ENCODE measurements at regions not wholly inside any gene's neighbourhood (a gene's known extent, or its start where the extent isn't known, plus 50 kb on each side); places are given as distances from the start of the nearest gene placed in this dataset.

DNA sequence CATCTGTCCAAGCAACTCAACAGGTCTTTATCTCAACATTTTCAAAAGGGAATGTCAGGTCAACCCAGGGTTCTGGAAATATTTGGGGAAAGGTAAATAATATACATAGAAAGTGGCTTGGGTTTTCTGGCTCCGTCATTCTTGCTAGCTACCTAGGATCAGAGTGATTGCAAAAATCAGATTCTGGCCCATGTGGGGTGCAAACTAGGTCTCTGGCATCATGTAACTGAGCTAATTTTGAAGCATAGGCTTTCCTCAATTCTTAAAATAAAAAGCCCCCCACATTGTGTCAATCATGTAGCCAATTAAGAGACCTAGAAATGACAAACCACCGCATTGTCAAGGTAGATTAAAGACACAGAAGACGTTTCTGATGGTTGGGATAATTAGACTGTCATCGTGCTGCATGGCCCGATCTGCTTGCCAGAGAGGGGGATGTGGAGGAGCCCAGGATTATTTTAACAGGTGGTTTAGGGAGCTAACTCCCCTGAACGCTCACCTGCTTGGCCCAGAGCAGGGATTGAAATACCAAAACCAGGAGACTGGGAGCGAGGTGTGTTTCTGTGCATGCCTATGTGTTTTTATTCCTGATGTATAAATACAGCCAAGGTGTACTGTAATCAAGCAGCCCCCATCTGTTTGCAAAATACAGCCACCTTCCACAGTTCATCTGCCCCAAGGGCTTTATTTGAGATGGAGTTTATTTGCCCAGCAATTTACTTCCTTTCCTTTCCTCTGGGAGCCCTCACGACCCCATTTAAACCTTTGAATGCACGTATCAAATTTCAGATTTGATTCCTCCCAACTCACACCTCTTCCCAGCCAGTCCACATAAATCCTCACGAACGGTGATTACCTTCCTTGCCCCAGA lies 189.5 kb downstream of the TTC8 start:
- H3K36me3 Mint-ChIP-seq (ENCODE audit: low read depth, unreplicated experiment), result no peaks in the 10 kb centered on the region
- DNase-seq (ENCODE audit: low spot score), result no peak
- no peaks in the 10 kb centered on the region for H3K9me3 Mint-ChIP-seq (ENCODE audit: unreplicated experiment)
- peaks cover 1% of the 10 kb centered on the region for H3K27me3 Mint-ChIP-seq (ENCODE audit: unreplicated experiment)
- H3K4me1 Mint-ChIP-seq (ENCODE audit: unreplicated experiment), result peaks cover 3% of the 10 kb centered on the region
- no peak overlapping the region for H3K27ac Mint-ChIP-seq (ENCODE audit: unreplicated experiment)
- no peak overlapping the region for H3K4me3 Mint-ChIP-seq (ENCODE audit: unreplicated experiment)
- TF ChIP-seq, protein P1, sequence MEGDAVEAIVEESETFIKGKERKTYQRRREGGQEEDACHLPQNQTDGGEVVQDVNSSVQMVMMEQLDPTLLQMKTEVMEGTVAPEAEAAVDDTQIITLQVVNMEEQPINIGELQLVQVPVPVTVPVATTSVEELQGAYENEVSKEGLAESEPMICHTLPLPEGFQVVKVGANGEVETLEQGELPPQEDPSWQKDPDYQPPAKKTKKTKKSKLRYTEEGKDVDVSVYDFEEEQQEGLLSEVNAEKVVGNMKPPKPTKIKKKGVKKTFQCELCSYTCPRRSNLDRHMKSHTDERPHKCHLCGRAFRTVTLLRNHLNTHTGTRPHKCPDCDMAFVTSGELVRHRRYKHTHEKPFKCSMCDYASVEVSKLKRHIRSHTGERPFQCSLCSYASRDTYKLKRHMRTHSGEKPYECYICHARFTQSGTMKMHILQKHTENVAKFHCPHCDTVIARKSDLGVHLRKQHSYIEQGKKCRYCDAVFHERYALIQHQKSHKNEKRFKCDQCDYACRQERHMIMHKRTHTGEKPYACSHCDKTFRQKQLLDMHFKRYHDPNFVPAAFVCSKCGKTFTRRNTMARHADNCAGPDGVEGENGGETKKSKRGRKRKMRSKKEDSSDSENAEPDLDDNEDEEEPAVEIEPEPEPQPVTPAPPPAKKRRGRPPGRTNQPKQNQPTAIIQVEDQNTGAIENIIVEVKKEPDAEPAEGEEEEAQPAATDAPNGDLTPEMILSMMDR (IDR thresholded peaks at IDR 0.05; ENCODE audit: unreplicated experiment), result no peak

DNA sequence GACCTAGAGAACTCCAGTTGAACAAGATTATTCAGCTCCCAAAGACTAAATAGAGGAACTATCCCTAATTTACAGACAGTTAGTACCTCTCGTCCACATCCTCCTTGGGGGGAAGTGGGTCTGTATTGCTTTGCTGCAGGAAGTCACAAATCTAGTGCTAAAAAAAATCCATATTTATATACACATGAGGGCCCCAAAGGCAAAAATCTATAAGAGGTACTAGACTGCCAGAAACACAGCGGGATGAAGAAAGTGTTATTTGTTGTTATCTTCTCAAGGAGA lies 190.1 kb downstream of the TTC8 start:
- TF ChIP-seq, protein P1 (IDR thresholded peaks at IDR 0.05; ENCODE audit: unreplicated experiment), result no peak
- Mint-ChIP-seq H3K9me3 (ENCODE audit: unreplicated experiment) (no peaks in the 10 kb centered on the region), H3K27me3 (ENCODE audit: unreplicated experiment) (peaks cover 1% of the 10 kb centered on the region), H3K4me3 (ENCODE audit: unreplicated experiment) (no peak overlapping the region), H3K4me1 (ENCODE audit: unreplicated experiment) (peaks cover 3% of the 10 kb centered on the region), H3K27ac (ENCODE audit: unreplicated experiment) (no peak overlapping the region), H3K36me3 (ENCODE audit: low read depth, unreplicated experiment) (no peaks in the 10 kb centered on the region)
- no peak for DNase-seq (ENCODE audit: low spot score)

DNA sequence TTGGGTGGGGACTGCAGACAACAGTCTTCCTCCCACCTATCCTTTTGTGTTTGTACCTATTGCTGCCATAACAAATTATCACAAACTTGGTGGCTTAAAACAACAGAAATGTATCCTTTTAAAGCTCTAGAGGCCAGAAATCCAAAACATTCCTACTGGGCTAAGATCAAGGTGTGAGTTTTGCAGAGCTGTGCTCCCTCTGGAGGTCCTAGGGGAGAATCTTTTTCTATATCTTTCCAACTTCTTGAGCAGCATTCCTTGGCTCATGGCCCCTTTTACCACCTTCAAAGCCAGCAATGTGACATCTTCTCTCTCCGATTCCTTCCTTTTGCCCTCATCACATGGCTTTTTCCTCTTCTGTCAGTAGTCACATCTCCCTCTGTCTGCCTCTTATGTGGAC lies 190.6 kb downstream of the TTC8 start:
- TF ChIP-seq, protein P1 (IDR thresholded peaks at IDR 0.05; ENCODE audit: unreplicated experiment), result no peak

DNA sequence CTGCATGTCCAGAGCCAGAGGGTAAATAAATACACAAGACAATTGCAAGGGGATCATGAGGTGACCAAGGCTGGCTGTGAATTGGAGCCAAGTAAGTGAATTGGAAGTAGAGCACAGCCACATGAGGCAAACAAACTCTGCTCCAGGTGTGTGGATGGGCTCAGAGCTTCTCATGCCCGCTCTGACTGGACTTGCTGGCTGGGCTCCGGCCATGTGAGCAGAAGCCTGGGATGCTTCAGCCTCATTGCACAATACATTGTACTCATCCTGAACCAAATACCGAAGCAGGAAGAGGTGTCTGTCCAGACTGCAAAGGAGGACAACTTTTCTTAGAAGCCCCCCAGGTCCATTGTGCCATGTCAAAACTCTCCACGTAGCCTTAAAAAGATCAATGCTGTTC lies 193.0 kb downstream of the TTC8 start:
- H3K4me1 Mint-ChIP-seq (ENCODE audit: unreplicated experiment), result peaks cover 3% of the 10 kb centered on the region
- H3K27me3 Mint-ChIP-seq (ENCODE audit: unreplicated experiment), result peaks cover 1% of the 10 kb centered on the region
- no peak for DNase-seq (ENCODE audit: low spot score)
- H3K4me3 Mint-ChIP-seq (ENCODE audit: unreplicated experiment), result no peak overlapping the region
- TF ChIP-seq, protein P1 (IDR thresholded peaks at IDR 0.05; ENCODE audit: unreplicated experiment), result no peak
- no peaks in the 10 kb centered on the region for H3K9me3 Mint-ChIP-seq (ENCODE audit: unreplicated experiment)
- no peak overlapping the region for H3K27ac Mint-ChIP-seq (ENCODE audit: unreplicated experiment)
- H3K36me3 Mint-ChIP-seq (ENCODE audit: low read depth, unreplicated experiment), result no peaks in the 10 kb centered on the region

More for the DNA sequence above, 190.6 kb downstream of the TTC8 start:
- no peak for DNase-seq (ENCODE audit: low spot score)
- peaks cover 3% of the 10 kb centered on the region for H3K4me1 Mint-ChIP-seq (ENCODE audit: unreplicated experiment)
- no peaks in the 10 kb centered on the region for H3K36me3 Mint-ChIP-seq (ENCODE audit: low read depth, unreplicated experiment)
- H3K4me3 Mint-ChIP-seq (ENCODE audit: unreplicated experiment), result no peak overlapping the region
- H3K9me3 Mint-ChIP-seq (ENCODE audit: unreplicated experiment), result no peaks in the 10 kb centered on the region
- H3K27ac Mint-ChIP-seq (ENCODE audit: unreplicated experiment), result no peak overlapping the region
- peaks cover 1% of the 10 kb centered on the region for H3K27me3 Mint-ChIP-seq (ENCODE audit: unreplicated experiment)

DNA sequence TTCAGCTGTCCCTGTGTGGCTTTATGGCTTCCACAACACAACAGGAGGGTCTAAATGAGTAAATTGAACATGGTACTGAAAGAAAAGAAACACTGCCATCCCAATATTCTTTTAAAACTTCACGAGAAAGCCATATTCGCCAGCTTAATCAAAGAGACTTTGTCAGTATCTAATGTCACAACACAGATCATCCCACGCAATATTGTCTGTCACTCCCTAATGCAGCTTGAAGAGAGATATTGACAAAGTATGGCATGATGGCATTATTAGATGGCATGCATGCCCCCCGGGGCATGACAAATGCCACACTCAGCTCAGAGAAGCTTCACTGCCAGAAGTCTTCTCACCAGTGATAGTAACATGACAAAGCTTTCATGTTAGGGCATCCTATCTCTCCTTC lies 197.8 kb downstream of the TTC8 start:
- DNase-seq (ENCODE audit: low spot score), result no peak
- TF ChIP-seq, protein P1 (IDR thresholded peaks at IDR 0.05; ENCODE audit: unreplicated experiment), result no peak
- H3K27ac Mint-ChIP-seq (ENCODE audit: unreplicated experiment), result no peak overlapping the region
- H3K4me3 Mint-ChIP-seq (ENCODE audit: unreplicated experiment), result no peak overlapping the region
- H3K27me3 Mint-ChIP-seq (ENCODE audit: unreplicated experiment), result peaks cover 3% of the 10 kb centered on the region
- no peaks in the 10 kb centered on the region for H3K36me3 Mint-ChIP-seq (ENCODE audit: low read depth, unreplicated experiment)
- H3K9me3 Mint-ChIP-seq (ENCODE audit: unreplicated experiment), result no peaks in the 10 kb centered on the region
- H3K4me1 Mint-ChIP-seq (ENCODE audit: unreplicated experiment), result no peaks in the 10 kb centered on the region

Data from endothelial cell (in vitro differentiated cells).